Activated CD8-positive, alpha-beta T cell treated with anti-CD3 and anti-CD28 coated beads for 36 hours (primary cell): ENCODE measurements at regions not wholly inside any gene's neighbourhood (a gene's known extent, or its start where the extent isn't known, plus 50 kb on each side); places are given as distances from the start of the nearest gene placed in this dataset.
"Not testable (repeated sequence)": the region's sequence is repeated elsewhere in the genome, so short reads cannot be mapped to it uniquely, and the experiment has no call there.

Experiments used
- ATAC-seq: fragments of 200-7000 bp; cut with Tn5 transposase; one replicate; pipeline ENCODE4 v1.10.0; 2021; ENCODE audit warnings: mild to moderate bottlenecking, moderate library complexity
- CTCF ChIA-PET: fragments of 350-600 bp; sonication (Branson Sonifier 250); formaldehyde crosslinking; loops from one replicate; lab custom pipeline; 2021; ENCODE audit warnings: antibody characterized with exemption; lab: Charles Lee
- POLR2A ChIA-PET: fragments of 350-600 bp; sonication (Branson Sonifier 250); formaldehyde crosslinking; loops from one replicate; lab custom pipeline; 2021; ENCODE audit warnings: antibody characterized with exemption; lab: Charles Lee
- DNase-seq: peaks from one replicate; pipeline ENCODE4 v3.0.0-alpha.2; 2020
- H3K27ac Mint-ChIP-seq: one replicate; pipeline ENCODE4 v1.8.0; 2021; ENCODE audit warnings: mild to moderate bottlenecking, mixed read lengths
- H3K27me3 Mint-ChIP-seq: one replicate; pipeline ENCODE4 v1.8.0; 2021; ENCODE audit warnings: mixed read lengths
- H3K36me3 Mint-ChIP-seq: one replicate; pipeline ENCODE4 v1.8.0; 2021; ENCODE audit warnings: low read depth, mixed read lengths
- H3K4me1 Mint-ChIP-seq: one replicate; pipeline ENCODE4 v1.8.0; 2021; ENCODE audit warnings: low read depth, mixed read lengths
- H3K4me3 Mint-ChIP-seq: one replicate; pipeline ENCODE4 v1.8.0; 2021; ENCODE audit warnings: mild to moderate bottlenecking, moderate library complexity, mixed read lengths
- H3K9me3 Mint-ChIP-seq: one replicate; pipeline ENCODE4 v1.8.0; 2021; ENCODE audit warnings: mixed read lengths
- intact Hi-C: fragments of 100-400 bp; cut with micrococcal nuclease; formaldehyde crosslinking; loops from one replicate; pipeline ENCODE4 v1.10.0; 2022
- TF ChIP-seq, protein P1 (sequence below): fragments of 200-600 bp; IDR thresholded peaks from one replicate; pipeline ENCODE4 v1.8.0; 2022; ENCODE audit warnings: antibody characterized with exemption, mild to moderate bottlenecking

- CTCF ChIA-PET: interaction anchor here (1.0 kb wide), 1 partner anchor 17 kb away, joined by 3 read pairs; no protein-coding TSS in a partner anchor
Observed at GRCh38 chrY:7289889-7290833, 378.6 kb upstream of the AMELY start.

GRCh38 chrY:7288611-7289010 is 377.1 kb upstream of the AMELY start:
- ChIA-PET POLR2A (interaction anchor here (0.6 kb wide), 2 partner anchors 13 to 265 kb away, joined by 3 read pairs; no protein-coding TSS in a partner anchor), CTCF (no interaction called here)
- peak overlapping the region; percentile 63 for H3K27ac Mint-ChIP-seq
- no peak overlapping the region for H3K4me3 Mint-ChIP-seq
- peaks cover 47% of the 10 kb centered on the region for H3K4me1 Mint-ChIP-seq
- H3K27me3 Mint-ChIP-seq: no peaks in the 10 kb centered on the region
- no peaks in the 10 kb centered on the region for H3K9me3 Mint-ChIP-seq
- peaks cover 42% of the 10 kb centered on the region for H3K36me3 Mint-ChIP-seq
- intact Hi-C loops: no loop called here
- no peak for ATAC-seq
- TF ChIP-seq, protein P1, sequence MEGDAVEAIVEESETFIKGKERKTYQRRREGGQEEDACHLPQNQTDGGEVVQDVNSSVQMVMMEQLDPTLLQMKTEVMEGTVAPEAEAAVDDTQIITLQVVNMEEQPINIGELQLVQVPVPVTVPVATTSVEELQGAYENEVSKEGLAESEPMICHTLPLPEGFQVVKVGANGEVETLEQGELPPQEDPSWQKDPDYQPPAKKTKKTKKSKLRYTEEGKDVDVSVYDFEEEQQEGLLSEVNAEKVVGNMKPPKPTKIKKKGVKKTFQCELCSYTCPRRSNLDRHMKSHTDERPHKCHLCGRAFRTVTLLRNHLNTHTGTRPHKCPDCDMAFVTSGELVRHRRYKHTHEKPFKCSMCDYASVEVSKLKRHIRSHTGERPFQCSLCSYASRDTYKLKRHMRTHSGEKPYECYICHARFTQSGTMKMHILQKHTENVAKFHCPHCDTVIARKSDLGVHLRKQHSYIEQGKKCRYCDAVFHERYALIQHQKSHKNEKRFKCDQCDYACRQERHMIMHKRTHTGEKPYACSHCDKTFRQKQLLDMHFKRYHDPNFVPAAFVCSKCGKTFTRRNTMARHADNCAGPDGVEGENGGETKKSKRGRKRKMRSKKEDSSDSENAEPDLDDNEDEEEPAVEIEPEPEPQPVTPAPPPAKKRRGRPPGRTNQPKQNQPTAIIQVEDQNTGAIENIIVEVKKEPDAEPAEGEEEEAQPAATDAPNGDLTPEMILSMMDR: no peak
- DNase-seq: no peak

More at GRCh38 chrY:7289889-7290833, 378.6 kb upstream of the AMELY start:
- intact Hi-C loops: no loop called here
- H3K27me3 Mint-ChIP-seq: no peaks in the 10 kb centered on the region
- H3K4me3 Mint-ChIP-seq: peak overlapping the region; percentile 66
- peak overlapping the region; percentile 91 for H3K27ac Mint-ChIP-seq
- TF ChIP-seq, protein P1: no peak
- ATAC-seq (peak; percentile 63), DNase-seq (peak; percentile 29)
- peaks cover 38% of the 10 kb centered on the region for H3K36me3 Mint-ChIP-seq
- POLR2A ChIA-PET: interaction anchor here (0.7 to 0.8 kb wide), 2 partner anchors 9 to 15 kb away, joined by 3 read pairs; no protein-coding TSS in a partner anchor
- H3K4me1 Mint-ChIP-seq: peaks cover 38% of the 10 kb centered on the region
- no peaks in the 10 kb centered on the region for H3K9me3 Mint-ChIP-seq

DNA sequence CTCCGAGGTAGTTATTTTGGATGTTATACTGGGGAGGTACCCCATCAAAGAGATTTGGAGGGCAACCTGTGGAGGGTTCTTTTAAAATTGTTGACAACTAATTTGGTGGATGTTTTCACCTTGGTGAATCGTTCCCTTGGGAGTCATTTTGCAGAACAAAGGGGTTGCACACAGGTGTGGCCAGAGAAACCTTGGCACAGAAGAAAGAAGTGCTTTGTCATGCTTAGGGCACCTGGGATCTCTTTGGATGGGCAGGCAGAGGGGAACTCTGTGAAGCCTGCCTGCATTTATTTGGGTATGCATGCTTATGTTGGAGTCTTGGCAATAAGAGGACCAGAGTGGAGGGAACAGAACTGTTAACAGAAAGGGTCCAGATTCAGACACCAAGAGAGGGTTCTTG is 376.4 kb upstream of the AMELY start:
- POLR2A ChIA-PET: interaction anchor here (0.6 kb wide), 1 partner anchor 12 kb away, joined by 3 read pairs; no protein-coding TSS in a partner anchor
- H3K27me3 Mint-ChIP-seq, intact Hi-C loops, H3K9me3 Mint-ChIP-seq, CTCF ChIA-PET, DNase-seq, H3K4me3 Mint-ChIP-seq, ATAC-seq: not testable (repeated sequence)
- peaks cover 45% of the 10 kb centered on the region for H3K36me3 Mint-ChIP-seq
- peaks cover 50% of the 10 kb centered on the region for H3K4me1 Mint-ChIP-seq
- peak overlapping the region; percentile 63 for H3K27ac Mint-ChIP-seq

GRCh38 chrY:7285388-7285787 is 373.8 kb upstream of the AMELY start:
- CTCF ChIA-PET: no interaction called here
- H3K27ac Mint-ChIP-seq: peak overlapping the region; percentile 46
- TF ChIP-seq, protein P1: no peak
- no peak for DNase-seq
- no peaks in the 10 kb centered on the region for H3K9me3 Mint-ChIP-seq
- peak; percentile 12 for ATAC-seq
- intact Hi-C loops: no loop called here
- peaks cover 54% of the 10 kb centered on the region for H3K4me1 Mint-ChIP-seq
- no peak overlapping the region for H3K4me3 Mint-ChIP-seq
- H3K27me3 Mint-ChIP-seq: no peaks in the 10 kb centered on the region
- POLR2A ChIA-PET: interaction anchor here (2.4 kb wide), 1 partner anchor 10 kb away, joined by 8 read pairs; no protein-coding TSS in a partner anchor
- peaks cover 43% of the 10 kb centered on the region for H3K36me3 Mint-ChIP-seq

DNA sequence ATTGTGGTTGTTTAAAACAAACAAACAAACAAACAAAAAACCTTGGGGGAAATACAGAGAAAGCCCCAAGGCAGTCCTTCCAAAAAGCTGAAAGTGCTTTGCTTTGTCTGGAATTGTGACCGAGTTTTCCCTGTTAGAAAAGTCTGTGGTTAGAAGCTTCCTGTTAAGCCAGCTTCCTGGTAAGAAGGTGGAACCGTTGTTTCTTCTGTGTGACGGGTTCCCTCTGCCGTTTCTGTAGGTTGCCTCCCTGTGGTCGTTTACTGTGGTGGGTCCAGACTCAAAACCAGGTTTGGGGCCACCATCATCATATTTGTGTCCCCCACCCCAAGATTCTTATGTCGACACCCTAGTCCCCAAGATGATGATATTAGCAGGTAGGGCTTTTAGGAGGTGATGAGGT is 371.4 kb upstream of the AMELY start:
- Mint-ChIP-seq H3K4me1 (peaks cover 67% of the 10 kb centered on the region), H3K9me3 (no peaks in the 10 kb centered on the region), H3K27me3 (no peaks in the 10 kb centered on the region), H3K36me3 (peaks cover 40% of the 10 kb centered on the region), H3K4me3 (no peak overlapping the region), H3K27ac (peak overlapping the region; percentile 81)
- no peak for DNase-seq
- CTCF ChIA-PET: interaction anchor here (1.9 kb wide), 1 partner anchor 10 kb away, joined by 5 read pairs; no protein-coding TSS in a partner anchor
- POLR2A ChIA-PET: interaction anchor here (1.8 to 2.4 kb wide), 2 partner anchors 8 to 11 kb away, joined by 5 to 8 read pairs; no protein-coding TSS in a partner anchor
- intact Hi-C loops: no loop called here
- TF ChIP-seq, protein P1: no peak
- no peak for ATAC-seq

GRCh38 chrY:7280151-7280740 is 368.7 kb upstream of the AMELY start:
- DNase-seq (peak; percentile 21), ATAC-seq (peak; percentile 72)
- POLR2A ChIA-PET, H3K27me3 Mint-ChIP-seq, H3K9me3 Mint-ChIP-seq, intact Hi-C loops, CTCF ChIA-PET: not testable (repeated sequence)
- H3K36me3 Mint-ChIP-seq: peaks cover 41% of the 10 kb centered on the region
- peaks cover 58% of the 10 kb centered on the region for H3K4me1 Mint-ChIP-seq
- H3K27ac Mint-ChIP-seq: peak overlapping the region; percentile 84
- peak overlapping the region; percentile 60 for H3K4me3 Mint-ChIP-seq
